ENCODE measurements at regions not wholly inside any gene's neighbourhood (a gene's known extent, or its start where the extent isn't known, plus 50 kb on each side); places are given as distances from the start of the nearest gene placed in this dataset.

DNA sequence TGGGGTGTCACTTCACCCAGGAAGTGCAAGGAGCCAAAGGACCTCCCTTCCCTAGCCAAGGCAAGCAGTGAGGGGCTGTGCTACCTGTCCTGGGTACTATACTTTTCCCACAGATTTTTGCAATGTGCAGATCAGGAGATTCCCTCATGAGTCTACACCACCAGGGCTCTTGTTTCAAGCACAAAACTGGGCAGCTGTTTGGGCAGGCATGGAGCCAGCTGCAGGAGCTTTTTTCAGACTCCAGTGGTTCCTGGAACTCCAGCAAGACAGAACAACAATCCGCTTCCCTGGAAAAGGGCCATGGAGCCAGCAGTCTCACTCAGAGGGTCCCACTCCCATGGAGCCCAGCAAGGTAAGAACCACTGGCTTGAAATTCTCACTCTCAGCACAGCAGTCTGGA is 1649.6 kb downstream of the LRRC4C start:
- 0% methylated on average over 1 of the region's 1 CpG for WGBS (ENCODE audit: missing lambda C conversion rate)
- no peak for ATAC-seq
- no peaks in the 10 kb centered on the region for H3K4me1 ChIP-seq
- ChIA-PET POLR2A (no interaction called here), CTCF (no interaction called here)
- no peaks in the 10 kb centered on the region; the same call in 2 of the 3 replicates for H3K9me3 ChIP-seq
- H3K4me2 ChIP-seq: no peak overlapping the region
- FAIRE-seq: no peak
- H3K4me3 ChIP-seq: no peak overlapping the region
- H3K27ac ChIP-seq: no peak overlapping the region
- DNase-seq (ENCODE audit: low read depth in 1 of 2, low spot score in 1 of 2): no peak
- TF ChIP-seq HDAC2 (IDR thresholded peaks at IDR 0.05): no peak
- no peak for TF ChIP-seq HEYL (CRISPR knock-in tag; IDR thresholded peaks at IDR 0.05)

DNA sequence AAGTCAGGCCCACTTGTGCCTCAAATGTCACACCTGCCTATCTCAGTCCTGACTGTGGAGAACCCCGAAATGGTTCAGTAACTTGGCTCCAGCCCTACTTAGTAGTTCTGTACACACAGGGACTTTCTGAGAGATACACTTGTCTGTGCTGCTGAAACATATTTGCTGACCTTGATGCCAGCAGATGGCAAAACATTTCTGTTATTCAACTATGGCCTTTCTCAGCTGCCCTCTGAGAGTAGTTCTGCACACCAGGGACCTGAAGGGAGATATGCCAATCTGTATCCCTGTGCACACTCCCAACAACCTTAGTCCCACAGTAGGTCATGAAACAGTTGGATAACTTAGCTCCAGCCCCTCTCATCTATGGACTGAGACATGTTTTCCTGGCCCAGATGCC is 1651.5 kb downstream of the LRRC4C start:
- TF ChIP-seq CBX2 (IDR thresholded peaks at IDR 0.05; ENCODE audit: borderline replicate concordance, low read depth): no peak
- TF ChIP-seq, protein P1, sequence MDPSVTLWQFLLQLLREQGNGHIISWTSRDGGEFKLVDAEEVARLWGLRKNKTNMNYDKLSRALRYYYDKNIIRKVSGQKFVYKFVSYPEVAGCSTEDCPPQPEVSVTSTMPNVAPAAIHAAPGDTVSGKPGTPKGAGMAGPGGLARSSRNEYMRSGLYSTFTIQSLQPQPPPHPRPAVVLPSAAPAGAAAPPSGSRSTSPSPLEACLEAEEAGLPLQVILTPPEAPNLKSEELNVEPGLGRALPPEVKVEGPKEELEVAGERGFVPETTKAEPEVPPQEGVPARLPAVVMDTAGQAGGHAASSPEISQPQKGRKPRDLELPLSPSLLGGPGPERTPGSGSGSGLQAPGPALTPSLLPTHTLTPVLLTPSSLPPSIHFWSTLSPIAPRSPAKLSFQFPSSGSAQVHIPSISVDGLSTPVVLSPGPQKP (IDR thresholded peaks at IDR 0.05; ENCODE audit: low read depth, low read length): no peak
- TF ChIP-seq NFE2L2 (conservative IDR thresholded peaks at IDR 0.05; ENCODE audit: low read length): no peak
- no peak for TF ChIP-seq FOXS1 (CRISPR knock-in tag; IDR thresholded peaks at IDR 0.05)
- TF ChIP-seq HDAC2 (IDR thresholded peaks at IDR 0.05): no peak
- TF ChIP-seq, protein P2, sequence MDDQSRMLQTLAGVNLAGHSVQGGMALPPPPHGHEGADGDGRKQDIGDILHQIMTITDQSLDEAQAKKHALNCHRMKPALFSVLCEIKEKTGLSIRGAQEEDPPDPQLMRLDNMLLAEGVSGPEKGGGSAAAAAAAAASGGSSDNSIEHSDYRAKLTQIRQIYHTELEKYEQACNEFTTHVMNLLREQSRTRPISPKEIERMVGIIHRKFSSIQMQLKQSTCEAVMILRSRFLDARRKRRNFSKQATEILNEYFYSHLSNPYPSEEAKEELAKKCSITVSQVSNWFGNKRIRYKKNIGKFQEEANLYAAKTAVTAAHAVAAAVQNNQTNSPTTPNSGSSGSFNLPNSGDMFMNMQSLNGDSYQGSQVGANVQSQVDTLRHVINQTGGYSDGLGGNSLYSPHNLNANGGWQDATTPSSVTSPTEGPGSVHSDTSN (IDR thresholded peaks at IDR 0.05): no peak
- no peak for TF ChIP-seq KDM1A (IDR thresholded peaks at IDR 0.05; ENCODE audit: low read depth)
- TF ChIP-seq, protein P3, sequence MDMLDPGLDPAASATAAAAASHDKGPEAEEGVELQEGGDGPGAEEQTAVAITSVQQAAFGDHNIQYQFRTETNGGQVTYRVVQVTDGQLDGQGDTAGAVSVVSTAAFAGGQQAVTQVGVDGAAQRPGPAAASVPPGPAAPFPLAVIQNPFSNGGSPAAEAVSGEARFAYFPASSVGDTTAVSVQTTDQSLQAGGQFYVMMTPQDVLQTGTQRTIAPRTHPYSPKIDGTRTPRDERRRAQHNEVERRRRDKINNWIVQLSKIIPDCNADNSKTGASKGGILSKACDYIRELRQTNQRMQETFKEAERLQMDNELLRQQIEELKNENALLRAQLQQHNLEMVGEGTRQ (IDR thresholded peaks at IDR 0.05): no peak
- TF ChIP-seq GATA3 (IDR thresholded peaks at IDR 0.05; ENCODE audit: borderline replicate concordance): no peak
- no peak for TF ChIP-seq RFX5 (IDR thresholded peaks at IDR 0.05)
- TF ChIP-seq TP53 (CRISPR knock-in tag; IDR thresholded peaks at IDR 0.05): no peak
- no peak for TF ChIP-seq CBX8 (IDR thresholded peaks at IDR 0.05)
- no peak for TF ChIP-seq JUNB (IDR thresholded peaks at IDR 0.05)
- TF ChIP-seq KDM5A (IDR thresholded peaks at IDR 0.05): no peak
- TF ChIP-seq MAZ (IDR thresholded peaks at IDR 0.05; ENCODE audit: borderline replicate concordance, low read depth, low read length): no peak
- no peak for TF ChIP-seq ZFP36 (IDR thresholded peaks at IDR 0.05; ENCODE audit: borderline replicate concordance, partially characterized antibody)
- TF ChIP-seq RARB (CRISPR knock-in tag; IDR thresholded peaks at IDR 0.05): no peak
- no peak for TF ChIP-seq EHF (CRISPR knock-in tag; IDR thresholded peaks at IDR 0.05)
- TF ChIP-seq CEBPB (IDR thresholded peaks at IDR 0.05): no peak
- Histone ChIP-seq H3K4me1 (no peaks in the 10 kb centered on the region), H3K4me3 (no peak overlapping the region), H3K4me2 (no peak overlapping the region), H3K27ac (no peak overlapping the region), H3K9me3 (no peaks in the 10 kb centered on the region; the same call in 2 of the 3 replicates)
- no peak for ATAC-seq
- POLR2A ChIA-PET: no interaction called here
- DNase-seq (ENCODE audit: low read depth in 1 of 2, low spot score in 1 of 2): no peak
- CTCF ChIA-PET: no interaction called here
- 0% methylated on average over 1 of the region's 1 CpG for WGBS (ENCODE audit: missing lambda C conversion rate)
- no peak for FAIRE-seq

DNA sequence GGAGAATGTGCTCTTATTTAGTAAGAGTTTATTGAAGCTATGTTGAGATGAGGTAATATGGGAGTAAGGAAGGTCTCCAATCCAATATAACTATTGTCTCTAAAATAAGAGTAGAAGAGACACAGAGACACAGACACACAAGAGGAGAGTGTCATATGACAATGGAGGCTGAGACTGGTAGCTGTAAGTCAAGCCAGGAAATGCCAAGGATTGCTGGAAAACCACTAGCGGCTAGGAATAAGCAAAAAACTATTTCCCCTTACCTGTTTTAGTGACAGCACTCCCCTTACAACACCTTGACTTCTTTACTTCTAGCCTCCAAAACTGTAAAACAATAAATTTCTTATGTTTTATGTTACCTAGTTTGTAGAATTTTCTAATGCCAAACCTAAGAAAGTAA is 1652.8 kb downstream of the LRRC4C start:
- Histone ChIP-seq H3K9me3 (no peaks in the 10 kb centered on the region; the same call in 2 of the 3 replicates), H3K4me3 (no peak overlapping the region), H3K27ac (no peak overlapping the region), H3K4me1 (no peaks in the 10 kb centered on the region), H3K4me2 (no peak overlapping the region)
- DNase-seq (ENCODE audit: low read depth in 1 of 2, low spot score in 1 of 2): no peak
- POLR2A ChIA-PET: no interaction called here
- ATAC-seq: no peak
- TF ChIP-seq, protein P2 (IDR thresholded peaks at IDR 0.05): no peak
- TF ChIP-seq ESRRA (IDR thresholded peaks at IDR 0.05; ENCODE audit: borderline replicate concordance, low read length) (no peak), POLR2A (IDR thresholded peaks at IDR 0.05; ENCODE audit: low read length) (no peak), CHD2 (IDR thresholded peaks at IDR 0.05; ENCODE audit: low read length, partially characterized antibody) (no peak), HOXA7 (CRISPR knock-in tag; IDR thresholded peaks at IDR 0.05) (no peak), CBX2 (IDR thresholded peaks at IDR 0.05; ENCODE audit: borderline replicate concordance, low read depth) (no peak), PHF8 (IDR thresholded peaks at IDR 0.05; ENCODE audit: borderline replicate concordance, low read depth) (no peak), POLR2AphosphoS2 (conservative IDR thresholded peaks at IDR 0.05; ENCODE audit: low read length) (no peak), RFX5 (IDR thresholded peaks at IDR 0.05) (no peak)
- no peak for FAIRE-seq
- 0% methylated on average over 1 of the region's 1 CpG for WGBS (ENCODE audit: missing lambda C conversion rate)
- CTCF ChIA-PET: no interaction called here

All from A549 (cell line).